Activated CD8-positive, alpha-beta memory T cell treated with anti-CD3 and anti-CD28 coated beads, Interleukin-2, amount 50 U/mL, for 1 hour (primary cell): ENCODE measurements at regions not wholly inside any gene's neighbourhood (a gene's known extent, or its start where the extent isn't known, plus 50 kb on each side); places are given as distances from the start of the nearest gene placed in this dataset.

Experiments
- DNase-seq: peaks from one replicate; pipeline ENCODE4 v3.0.0-alpha.2; 2020; ENCODE audit errors: extremely low read depth

- no peak for DNase-seq
Measured at GRCh38 chr2:151032741-151033191, 228.9 kb downstream of the RBM43 start.

GRCh38 chr2:151030663-151031230, 230.9 kb downstream of the RBM43 start:
- no peak for DNase-seq

DNA sequence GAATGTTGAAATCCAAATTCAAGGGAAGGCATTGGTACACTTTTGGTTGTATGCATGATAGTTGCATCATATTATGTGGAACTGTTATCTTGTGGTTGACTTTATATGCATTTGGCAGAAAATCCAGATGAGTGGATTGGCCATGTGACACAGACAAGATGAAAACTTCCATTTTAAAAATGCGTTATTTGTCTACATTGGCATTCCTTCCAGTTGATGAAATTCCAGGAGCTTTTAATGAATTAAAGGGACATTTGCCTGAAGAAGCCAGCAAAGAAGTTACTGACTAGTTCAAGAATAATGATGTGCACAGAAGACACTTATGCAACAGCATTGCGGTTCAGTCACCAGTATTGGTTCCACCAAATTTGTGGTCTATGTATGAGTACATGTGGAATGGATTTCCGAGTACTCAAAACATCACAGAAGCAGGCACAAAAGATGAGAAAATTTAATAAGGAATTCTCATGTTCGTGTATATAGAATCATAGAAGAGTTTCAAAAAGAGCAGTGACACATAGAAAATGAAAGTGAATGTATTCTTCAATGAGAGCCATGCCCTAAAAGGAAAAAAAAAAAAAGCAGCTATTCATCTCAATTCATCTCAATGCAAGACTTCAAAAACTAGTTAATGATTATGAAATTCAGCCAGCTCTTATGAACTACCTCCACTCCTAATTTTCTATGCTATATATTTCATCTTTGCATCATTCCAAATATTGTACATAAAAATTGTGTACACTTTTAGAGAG, 232.1 kb downstream of the RBM43 start:
- DNase-seq: no peak

GRCh38 chr2:151028691-151029176, 232.9 kb downstream of the RBM43 start:
- no peak for DNase-seq

DNA sequence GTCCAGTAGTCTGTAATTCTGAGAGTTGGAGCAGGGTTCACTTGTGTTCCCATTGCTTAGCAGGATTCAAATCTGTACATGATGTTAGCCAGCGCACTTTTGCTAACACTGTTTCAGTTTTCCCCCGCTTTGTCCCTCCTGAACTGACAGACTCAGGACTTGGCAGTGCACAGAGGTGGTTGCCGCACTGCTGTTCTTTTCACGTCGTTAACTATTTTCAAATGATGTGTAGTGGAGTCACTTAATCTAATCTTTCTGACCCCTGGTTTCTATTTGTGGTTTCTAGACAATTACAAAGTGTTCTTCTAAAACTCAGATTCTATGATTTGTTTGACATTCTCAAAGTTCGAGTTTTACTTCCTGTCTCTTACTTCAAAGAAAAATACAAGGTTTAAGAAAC, 234.5 kb downstream of the RBM43 start:
- DNase-seq: no peak

GRCh38 chr2:151025816-151026215, 235.8 kb downstream of the RBM43 start:
- DNase-seq: no peak

DNA sequence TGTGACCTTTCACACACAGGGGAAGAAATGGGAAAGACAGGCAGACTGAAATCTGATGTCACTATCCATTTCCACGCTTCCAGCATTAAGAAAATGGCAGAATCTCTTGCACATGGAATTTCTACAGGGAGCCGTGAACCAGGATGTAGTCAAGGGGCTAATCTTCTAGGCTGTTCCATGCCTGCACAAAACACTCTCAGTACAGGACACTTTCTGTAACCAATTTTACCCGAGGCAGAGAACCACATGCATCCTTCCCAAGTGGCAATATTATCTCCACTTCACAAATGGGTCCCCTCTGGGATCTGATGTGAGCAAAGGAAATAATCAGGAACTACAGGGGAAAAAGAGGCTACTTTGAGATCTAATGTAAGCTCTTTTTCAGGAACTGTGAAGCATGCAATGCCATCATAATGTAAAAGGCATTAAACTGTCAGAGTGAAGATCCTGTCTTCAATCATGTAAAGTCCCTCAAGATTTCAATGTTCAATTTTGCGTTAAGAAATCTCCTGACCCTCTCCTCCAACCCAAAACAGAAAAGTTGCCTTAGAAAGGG, 236.9 kb downstream of the RBM43 start:
- DNase-seq: no peak

- DNase-seq: no peak
Measured at GRCh38 chr2:151021747-151022452, 239.8 kb downstream of the RBM43 start.

GRCh38 chr2:151020411-151020810, 241.3 kb downstream of the RBM43 start:
- no peak for DNase-seq

DNA sequence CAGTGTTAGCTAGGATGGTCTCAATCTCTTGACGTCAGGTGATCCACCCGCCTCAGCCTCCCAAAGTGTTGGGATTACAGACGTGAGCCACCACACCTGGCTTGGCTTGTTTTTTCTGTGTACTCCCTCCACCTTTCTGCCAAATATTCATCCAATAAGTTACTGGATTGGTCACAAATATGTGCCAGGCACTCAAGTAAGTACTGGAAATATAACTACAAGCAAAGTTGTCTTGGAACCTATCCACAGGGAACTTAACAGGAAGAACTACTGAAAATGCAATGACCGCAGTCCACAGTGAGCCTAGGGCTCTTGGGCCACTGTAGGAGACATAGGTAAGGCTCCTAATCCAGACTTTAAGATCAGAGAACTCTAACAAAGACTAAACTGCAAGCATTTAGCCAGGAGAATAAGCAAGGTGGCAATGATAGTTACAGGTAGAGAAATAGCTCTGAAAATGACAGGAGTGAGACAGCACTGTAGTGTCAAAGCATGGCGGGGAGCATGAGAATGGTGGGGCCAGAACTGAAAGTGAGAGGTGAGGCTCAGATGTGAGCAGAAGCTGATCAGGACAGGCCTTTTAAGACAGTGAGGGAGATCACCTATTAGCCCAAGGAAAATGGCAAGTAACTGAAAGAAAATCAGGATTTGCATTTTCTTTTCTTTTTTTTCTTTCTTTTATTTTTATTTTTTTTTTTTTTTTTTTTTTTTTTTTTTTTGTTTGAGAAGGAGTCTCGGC, 252.1 kb downstream of the RBM43 start:
- no peak for DNase-seq

GRCh38 chr2:151007365-151007764, 254.3 kb downstream of the RBM43 start:
- DNase-seq: no peak

- no peak for DNase-seq
Measured at GRCh38 chr2:151002959-151003600, 258.6 kb downstream of the RBM43 start.

DNA sequence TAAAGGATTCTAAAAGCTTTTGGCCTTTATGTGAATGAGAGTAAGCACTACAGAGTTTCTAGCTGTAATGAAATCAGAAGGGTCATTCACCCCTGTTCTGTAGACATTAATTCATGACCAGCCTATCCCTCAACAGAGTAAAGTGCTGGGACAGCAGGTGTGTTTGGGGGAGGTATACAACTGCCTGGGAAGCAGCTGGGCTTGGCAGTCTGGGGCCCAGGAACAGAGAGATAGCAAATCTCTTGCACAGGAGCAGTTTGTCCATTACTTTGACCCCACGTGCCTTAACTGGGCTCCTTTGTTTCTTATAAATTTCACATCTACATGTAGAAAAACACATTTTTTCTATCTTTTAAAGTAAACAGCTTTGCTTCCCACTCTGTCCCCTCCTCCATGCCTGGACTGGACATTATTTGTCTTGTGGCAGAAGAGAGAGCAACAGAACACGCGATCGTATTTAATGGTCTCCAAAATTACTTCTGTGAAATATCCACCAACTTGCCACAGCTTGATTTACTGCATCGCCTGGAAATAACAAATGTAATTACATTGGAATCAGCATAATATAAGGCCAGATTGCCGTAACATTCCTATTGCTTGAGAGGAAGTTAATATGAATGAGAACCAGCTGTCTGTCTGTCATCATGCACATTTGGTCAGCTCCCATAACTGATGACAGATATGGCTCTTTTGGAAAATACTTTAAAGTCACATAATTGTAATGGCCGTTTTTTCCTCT, 263.8 kb downstream of the RBM43 start:
- no peak for DNase-seq

GRCh38 chr2:150997066-150997465, 264.6 kb downstream of the RBM43 start:
- DNase-seq: no peak

- no peak for DNase-seq
Measured at GRCh38 chr2:150994076-150994475, 267.6 kb downstream of the RBM43 start.

DNA sequence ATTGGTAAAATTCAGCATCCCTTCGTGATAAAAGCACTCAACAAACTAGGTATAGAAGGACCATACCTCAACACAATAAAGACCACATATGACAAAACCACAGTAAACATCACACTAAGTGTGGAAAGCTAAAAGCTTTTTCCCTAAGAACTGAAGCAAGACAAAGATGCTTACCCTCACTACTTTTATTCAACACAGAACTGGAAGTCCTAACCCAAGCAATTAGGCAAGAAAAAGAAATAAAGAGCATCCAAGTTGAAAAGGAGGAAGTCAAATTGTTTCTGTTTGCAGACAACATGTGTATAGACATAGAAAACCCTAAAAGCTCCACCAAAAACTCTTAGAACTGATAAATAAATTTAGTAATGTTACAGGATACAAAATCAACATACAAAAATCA, 271.7 kb downstream of the RBM43 start:
- DNase-seq: no peak

DNA sequence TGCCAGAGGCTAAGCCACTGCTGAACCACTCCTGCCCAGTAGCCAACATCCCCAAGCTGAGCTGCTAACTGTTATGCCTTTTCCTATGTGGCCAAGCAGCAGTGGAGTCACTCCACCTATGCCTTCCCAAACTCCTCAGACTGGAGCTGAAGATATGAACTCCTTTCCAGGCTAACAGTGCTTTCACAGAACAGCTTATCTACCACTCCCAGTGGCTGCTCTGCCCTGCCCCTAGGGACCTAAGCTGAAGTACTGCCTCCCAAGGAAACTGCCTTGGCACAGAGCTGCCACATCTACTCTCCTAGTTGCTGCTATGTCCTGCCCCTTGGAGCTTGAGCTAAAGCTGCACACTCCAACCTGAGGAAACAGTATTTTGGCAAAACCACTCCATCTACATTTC, 275.9 kb downstream of the RBM43 start:
- DNase-seq: no peak

GRCh38 chr2:150983314-150983897, 278.3 kb downstream of the RBM43 start:
- DNase-seq: no peak

DNA sequence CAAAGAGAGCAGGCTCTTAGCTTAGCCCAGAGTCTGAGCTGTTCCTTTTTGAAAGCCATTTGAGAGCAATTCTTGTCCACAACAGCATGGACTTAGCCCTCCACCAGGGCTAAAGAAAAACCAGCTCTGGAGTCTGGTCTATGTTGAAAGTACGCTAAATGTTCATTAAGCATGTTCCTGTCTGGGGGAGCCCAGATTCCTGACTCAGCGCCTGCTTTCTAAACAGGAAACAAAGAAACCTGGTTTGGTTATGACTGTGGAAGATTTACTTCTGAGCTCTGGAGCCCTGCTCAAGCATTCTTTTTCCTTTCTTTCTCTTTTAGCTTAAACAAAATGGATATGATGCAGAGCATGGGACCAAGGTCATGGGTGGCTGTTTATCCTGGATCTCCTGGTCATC, 279.8 kb downstream of the RBM43 start:
- no peak for DNase-seq

- no peak for DNase-seq
Measured at GRCh38 chr2:150978053-150978452, 283.6 kb downstream of the RBM43 start.
